Left ventricle myocardium inferior (tissue), 1 donor: ENCODE measurements at regions not wholly inside any gene's neighbourhood (a gene's known extent, or its start where the extent isn't known, plus 50 kb on each side); places are given as distances from the start of the nearest gene placed in this dataset.

Experiments used
- DNase-seq: peaks from one replicate; pipeline ENCODE4 v3.0.0-alpha.2; 2020
- H3K27ac ChIP-seq: fragments of 200-600 bp; replicated peaks from 2 replicates; pipeline ENCODE4 v1.8.0; 2021
- H3K27me3 ChIP-seq: fragments of 200-600 bp; 2 replicates; pipeline ENCODE4 v1.8.0; 2021; ENCODE audit warnings: low read depth
- H3K36me3 ChIP-seq: fragments of 200-600 bp; 2 replicates; pipeline ENCODE4 v1.8.0; 2021
- H3K4me1 ChIP-seq: fragments of 200-600 bp; 2 replicates; pipeline ENCODE4 v1.8.0; 2021
- H3K4me3 ChIP-seq: fragments of 200-600 bp; 2 replicates; pipeline ENCODE4 v1.8.0; 2021; ENCODE audit warnings: mild to moderate bottlenecking, moderate library complexity
- H3K9me3 ChIP-seq: fragments of 200-600 bp; replicated peaks from 2 replicates; pipeline ENCODE4 v1.8.0; 2021
- intact Hi-C: fragments of 100-400 bp; cut with micrococcal nuclease; formaldehyde crosslinking; loops from one replicate; pipeline ENCODE4 v1.11.0; 2022
- TF ChIP-seq, protein P1 (sequence below): fragments of 200-600 bp; IDR thresholded peaks from 2 replicates; pipeline ENCODE4 v1.8.0; 2021; ENCODE audit warnings: antibody characterized with exemption, mild to moderate bottlenecking, borderline replicate concordance
- donor health status: DM: no; HTN: yes; CAD: no; lungs with severe emphysema.

DNA sequence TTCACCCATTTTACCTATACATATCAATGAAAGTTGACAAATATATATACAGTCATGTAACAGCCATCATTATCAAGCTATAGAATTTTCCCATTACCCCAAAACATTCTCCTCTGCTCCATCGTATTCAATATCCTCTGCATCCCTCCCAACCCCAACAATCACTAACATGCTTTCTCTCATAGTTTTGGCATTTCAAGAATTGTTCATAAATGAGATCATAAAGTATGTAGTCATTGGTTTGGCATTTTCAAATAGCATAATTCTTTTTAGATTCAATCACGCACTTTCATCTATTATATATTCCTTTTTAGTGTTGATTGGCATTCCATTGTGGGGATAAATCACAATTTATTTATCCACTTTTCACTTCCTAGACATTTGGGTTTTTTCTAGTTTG is 866.0 kb upstream of the TMEM132C start:
- H3K4me3 ChIP-seq = no peak overlapping the region
- H3K9me3 ChIP-seq = peaks cover 4% of the 10 kb centered on the region
- intact Hi-C loops = no loop called here
- no peak overlapping the region for H3K27ac ChIP-seq
- TF ChIP-seq, protein P1, sequence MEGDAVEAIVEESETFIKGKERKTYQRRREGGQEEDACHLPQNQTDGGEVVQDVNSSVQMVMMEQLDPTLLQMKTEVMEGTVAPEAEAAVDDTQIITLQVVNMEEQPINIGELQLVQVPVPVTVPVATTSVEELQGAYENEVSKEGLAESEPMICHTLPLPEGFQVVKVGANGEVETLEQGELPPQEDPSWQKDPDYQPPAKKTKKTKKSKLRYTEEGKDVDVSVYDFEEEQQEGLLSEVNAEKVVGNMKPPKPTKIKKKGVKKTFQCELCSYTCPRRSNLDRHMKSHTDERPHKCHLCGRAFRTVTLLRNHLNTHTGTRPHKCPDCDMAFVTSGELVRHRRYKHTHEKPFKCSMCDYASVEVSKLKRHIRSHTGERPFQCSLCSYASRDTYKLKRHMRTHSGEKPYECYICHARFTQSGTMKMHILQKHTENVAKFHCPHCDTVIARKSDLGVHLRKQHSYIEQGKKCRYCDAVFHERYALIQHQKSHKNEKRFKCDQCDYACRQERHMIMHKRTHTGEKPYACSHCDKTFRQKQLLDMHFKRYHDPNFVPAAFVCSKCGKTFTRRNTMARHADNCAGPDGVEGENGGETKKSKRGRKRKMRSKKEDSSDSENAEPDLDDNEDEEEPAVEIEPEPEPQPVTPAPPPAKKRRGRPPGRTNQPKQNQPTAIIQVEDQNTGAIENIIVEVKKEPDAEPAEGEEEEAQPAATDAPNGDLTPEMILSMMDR = no peak
- H3K27me3 ChIP-seq = peaks cover 45% of the 10 kb centered on the region
- DNase-seq = no peak
- no peaks in the 10 kb centered on the region for H3K36me3 ChIP-seq
- no peaks in the 10 kb centered on the region for H3K4me1 ChIP-seq

DNA sequence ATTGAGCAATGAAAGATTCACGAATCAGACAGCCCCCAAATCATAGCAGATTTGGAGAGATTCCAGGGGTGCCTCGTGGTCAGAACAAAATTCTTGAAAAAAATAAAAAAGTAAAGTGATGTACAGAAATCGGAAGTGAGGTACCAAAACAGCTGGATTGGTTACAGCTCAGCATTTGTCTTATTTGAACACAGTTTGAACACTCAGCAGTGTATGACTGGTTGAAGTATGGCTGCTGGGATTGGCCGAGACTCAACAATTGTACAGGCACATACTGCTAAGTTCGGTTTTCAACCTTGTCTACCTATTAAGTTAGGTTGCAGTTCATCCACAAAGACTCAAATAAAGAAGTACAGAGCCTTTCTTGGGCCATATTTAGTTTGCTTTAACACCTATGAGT is 865.4 kb upstream of the TMEM132C start:
- H3K4me1 ChIP-seq = no peaks in the 10 kb centered on the region
- peaks cover 4% of the 10 kb centered on the region for H3K9me3 ChIP-seq
- peaks cover 50% of the 10 kb centered on the region for H3K27me3 ChIP-seq
- no peaks in the 10 kb centered on the region for H3K36me3 ChIP-seq
- intact Hi-C loops = no loop called here
- no peak overlapping the region for H3K4me3 ChIP-seq
- DNase-seq = no peak
- H3K27ac ChIP-seq = no peak overlapping the region
- TF ChIP-seq, protein P1 = no peak

DNA sequence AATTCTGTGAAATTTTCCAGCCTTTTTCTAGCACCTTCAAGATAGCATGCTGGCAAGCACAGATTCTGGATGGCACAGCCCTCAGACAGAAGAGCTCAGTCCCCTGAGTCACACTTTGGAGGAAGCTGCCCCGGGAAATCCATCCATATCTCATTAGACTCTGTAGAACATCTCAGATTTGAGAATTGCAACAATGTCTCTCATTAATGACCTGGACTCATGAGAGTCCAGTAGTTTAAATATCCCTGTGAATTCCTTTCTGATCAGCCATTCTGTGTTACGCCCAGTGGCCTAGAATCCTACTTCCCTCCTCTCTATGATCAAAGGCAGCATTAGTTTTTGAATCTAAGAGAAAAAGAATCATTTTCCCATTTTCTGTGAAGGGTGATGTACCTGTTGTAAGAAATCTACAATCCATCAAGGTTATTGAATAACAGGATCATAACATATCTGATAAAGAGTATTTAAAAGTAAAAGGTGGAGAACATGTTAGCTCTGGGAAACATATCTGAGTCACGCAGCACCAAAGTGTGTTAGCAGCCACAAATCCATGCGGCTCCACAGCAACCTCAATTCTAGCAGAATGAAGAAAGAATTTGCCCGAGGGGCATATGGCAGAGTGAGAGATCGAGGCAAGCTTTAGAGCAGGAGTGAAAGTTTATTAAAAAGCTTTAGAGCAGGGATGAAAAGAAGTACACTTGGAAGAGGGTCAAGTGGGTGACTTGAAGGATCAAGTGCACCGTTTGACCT is 855.6 kb upstream of the TMEM132C start:
- intact Hi-C loops = no loop called here

DNA sequence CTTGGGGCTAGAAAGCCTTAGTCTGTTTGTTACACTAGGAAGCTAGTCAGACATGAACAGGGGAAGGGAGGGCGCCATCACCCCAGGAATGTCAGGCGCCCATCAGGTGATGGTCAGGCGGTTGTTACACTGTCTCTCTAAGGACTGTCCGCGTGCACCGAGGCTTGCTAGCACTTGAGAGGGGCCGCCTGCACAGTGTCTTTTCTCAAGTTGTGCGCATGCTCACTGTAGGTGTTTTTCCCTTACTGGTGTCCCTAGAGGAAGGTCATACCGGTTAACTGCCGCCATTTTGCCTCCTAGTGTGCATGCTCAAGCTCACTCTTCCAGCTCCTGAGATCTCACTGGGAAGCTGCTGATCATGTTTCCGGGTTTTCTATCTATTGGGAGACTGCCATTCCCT is 855.0 kb upstream of the TMEM132C start:
- DNase-seq = no peak
- TF ChIP-seq, protein P1 = no peak
- H3K4me3 ChIP-seq = no peak overlapping the region
- no peak overlapping the region for H3K27ac ChIP-seq
- H3K27me3 ChIP-seq = peaks cover 29% of the 10 kb centered on the region
- no peaks in the 10 kb centered on the region for H3K4me1 ChIP-seq
- H3K9me3 ChIP-seq = no peaks in the 10 kb centered on the region
- intact Hi-C loops = no loop called here
- H3K36me3 ChIP-seq = no peaks in the 10 kb centered on the region

More for the DNA sequence above, 855.6 kb upstream of the TMEM132C start:
- no peaks in the 10 kb centered on the region for H3K4me1 ChIP-seq
- TF ChIP-seq, protein P1 = no peak
- H3K27ac ChIP-seq = no peak overlapping the region
- H3K36me3 ChIP-seq = no peaks in the 10 kb centered on the region
- DNase-seq = no peak
- H3K9me3 ChIP-seq = no peaks in the 10 kb centered on the region
- peaks cover 31% of the 10 kb centered on the region for H3K27me3 ChIP-seq
- H3K4me3 ChIP-seq = no peak overlapping the region

DNA sequence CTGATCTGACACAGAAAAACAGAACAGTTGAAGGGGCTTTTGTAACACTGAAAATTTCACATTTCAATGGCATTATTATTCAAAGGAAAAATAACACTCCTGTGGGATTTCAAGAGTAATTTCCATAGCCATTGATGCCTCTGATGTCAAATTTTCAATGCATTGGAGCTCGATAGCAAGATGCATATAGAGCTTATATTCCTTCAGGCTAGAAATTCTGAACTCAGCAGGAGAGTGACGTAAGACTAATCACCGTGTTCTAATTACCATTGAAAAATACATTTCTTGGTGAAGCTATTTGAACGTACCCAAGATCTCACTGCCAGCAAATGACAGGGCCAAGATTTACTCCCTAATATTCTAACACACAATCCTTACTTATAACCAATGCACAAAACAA is 854.1 kb upstream of the TMEM132C start:
- no peak overlapping the region for H3K27ac ChIP-seq
- TF ChIP-seq, protein P1 = no peak
- peaks cover 8% of the 10 kb centered on the region for H3K9me3 ChIP-seq
- H3K36me3 ChIP-seq = no peaks in the 10 kb centered on the region
- intact Hi-C loops = no loop called here
- no peak overlapping the region for H3K4me3 ChIP-seq
- peaks cover 29% of the 10 kb centered on the region for H3K27me3 ChIP-seq
- no peak for DNase-seq
- H3K4me1 ChIP-seq = no peaks in the 10 kb centered on the region
